Karpas-422 (cell line): ENCODE measurements at regions not wholly inside any gene's neighbourhood (a gene's known extent, or its start where the extent isn't known, plus 50 kb on each side); places are given as distances from the start of the nearest gene placed in this dataset.

Experiments used
- DNase-seq: peaks from one replicate; pipeline ENCODE4 v3.0.0-alpha.2; 2015
- H2AFZ ChIP-seq: fragments of 200-600 bp; sonication (generic); 2 replicates; pipeline ENCODE4 v1.6.1; 2014; ENCODE audit warnings: antibody characterized with exemption, low read length, mixed read lengths
- H3K27ac ChIP-seq: fragments of 200-600 bp; sonication (generic); 2 replicates; pipeline ENCODE4 v1.5.1; 2014; ENCODE audit warnings: mild to moderate bottlenecking, low read length, moderate library complexity
- H3K27me3 ChIP-seq: fragments of 200-600 bp; sonication (generic); 2 replicates; pipeline ENCODE4 v1.6.1; 2014; ENCODE audit warnings: low read length, mixed read lengths
- H3K36me3 ChIP-seq: fragments of 200-600 bp; sonication (generic); 2 replicates; pipeline ENCODE4 v1.6.1; 2014; ENCODE audit warnings: low read length, mixed read lengths; ENCODE audit not compliant: insufficient read depth
- H3K4me1 ChIP-seq: fragments of 200-600 bp; sonication (generic); 2 replicates; pipeline ENCODE4 v1.6.1; 2014; ENCODE audit warnings: mild to moderate bottlenecking, low read length, mixed read lengths
- H3K4me2 ChIP-seq: fragments of 200-600 bp; sonication (generic); 2 replicates; pipeline ENCODE4 v1.6.1; 2014; ENCODE audit warnings: low read length, low read depth, mild to moderate bottlenecking; ENCODE audit not compliant: poor library complexity, severe bottlenecking
- H3K4me3 ChIP-seq: fragments of 200-600 bp; sonication (generic); 2 replicates; pipeline ENCODE4 v1.5.1; 2014; ENCODE audit warnings: mild to moderate bottlenecking, antibody characterized with exemption, low read length, mixed read lengths
- H3K79me2 ChIP-seq: fragments of 200-600 bp; sonication (generic); 2 replicates; pipeline ENCODE4 v1.6.1; 2014; ENCODE audit warnings: mild to moderate bottlenecking, low read length, mixed read lengths
- H3K9ac ChIP-seq: fragments of 200-600 bp; sonication (generic); 2 replicates; pipeline ENCODE4 v1.6.0; 2014; ENCODE audit warnings: low read length
- H3K9me2 ChIP-seq: fragments of 200-600 bp; sonication (generic), shearing (Covaris generic); replicated peaks from 2 replicates; pipeline ENCODE4 v1.6.0; 2014; ENCODE audit warnings: mild to moderate bottlenecking, low read length, moderate library complexity; ENCODE audit not compliant: insufficient read depth
- H3K9me3 ChIP-seq: fragments of 300-700, 200-600 bp; sonication (generic); 2 replicates; pipeline ENCODE4 v1.6.1; 2014; ENCODE audit warnings: low read length, mixed read lengths
- H4K20me1 ChIP-seq: fragments of 200-600 bp; sonication (generic); 2 replicates; pipeline ENCODE4 v1.6.1; 2014; ENCODE audit warnings: mild to moderate bottlenecking, antibody characterized with exemption, low read length, low read depth; ENCODE audit not compliant: insufficient read depth

DNA sequence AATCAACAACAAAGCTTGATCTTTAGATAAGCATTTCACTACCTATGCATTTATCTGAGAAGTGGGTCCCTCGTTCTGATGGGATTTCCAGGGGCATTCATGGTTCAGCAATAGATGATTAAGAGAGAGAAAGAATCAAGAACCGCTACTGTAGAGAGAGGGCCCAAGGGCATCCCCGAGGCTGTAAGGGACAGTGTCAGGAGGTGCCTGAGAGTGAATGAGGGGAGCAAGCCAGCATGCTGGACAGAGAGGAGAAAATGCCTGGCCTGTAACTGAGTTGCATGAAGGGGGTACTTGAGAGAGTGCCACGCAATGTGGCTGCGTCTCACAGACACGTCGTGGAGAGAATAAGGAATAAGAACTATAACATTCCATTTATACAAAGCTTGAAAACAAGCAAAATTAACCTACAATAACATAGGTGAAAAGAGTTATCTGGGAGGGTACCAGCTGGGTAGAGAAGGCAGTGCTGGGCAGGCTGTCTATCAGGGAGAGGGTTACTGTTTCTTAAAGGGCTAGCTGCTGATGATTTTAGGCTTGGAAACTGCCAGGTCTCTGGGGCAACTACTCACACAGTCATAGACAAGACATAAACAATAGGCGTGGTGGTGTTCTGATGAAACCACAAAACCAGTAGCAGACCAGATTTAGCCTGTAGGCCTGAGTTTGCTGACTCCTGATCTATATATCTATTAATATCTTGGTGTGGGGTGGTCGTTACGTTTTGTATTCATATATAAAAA, 374.6 kb upstream of the CFAP20DC start:
- DNase-seq: no peak
- Histone ChIP-seq H3K79me2 (no peaks in the 10 kb centered on the region), H4K20me1 (no peaks in the 10 kb centered on the region), H3K4me3 (no peak overlapping the region), H3K36me3 (no peaks in the 10 kb centered on the region), H3K9me3 (no peaks in the 10 kb centered on the region), H3K4me2 (no peak overlapping the region), H2AFZ (no peak overlapping the region), H3K4me1 (no peaks in the 10 kb centered on the region), H3K27ac (no peak overlapping the region), H3K27me3 (no peaks in the 10 kb centered on the region), H3K9me2 (no peaks in the 10 kb centered on the region), H3K9ac (no peak overlapping the region)

DNA sequence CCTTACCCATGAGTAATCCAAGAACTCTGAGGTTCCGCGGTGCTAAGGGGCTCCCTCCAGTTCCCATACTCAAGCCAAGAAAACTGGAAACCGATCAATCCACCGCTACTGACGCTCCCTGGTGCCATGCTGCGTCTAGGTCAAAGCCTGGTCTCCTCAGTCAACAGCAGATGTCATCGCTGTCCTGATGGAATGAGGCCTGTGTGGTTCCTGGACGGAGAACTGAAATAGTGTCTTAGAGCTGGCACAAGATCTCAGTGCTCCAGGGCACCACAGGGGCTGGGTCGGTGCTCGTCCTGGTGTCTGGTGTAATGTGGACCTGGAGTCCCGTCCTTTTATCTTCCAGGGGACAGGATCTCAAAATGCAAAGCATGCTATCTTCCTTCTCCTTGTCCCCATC, 373.9 kb upstream of the CFAP20DC start:
- DNase-seq: no peak
- Histone ChIP-seq H3K27me3 (no peaks in the 10 kb centered on the region), H3K9ac (no peak overlapping the region), H3K4me3 (no peak overlapping the region), H3K4me2 (no peak overlapping the region), H3K27ac (no peak overlapping the region), H3K4me1 (no peaks in the 10 kb centered on the region), H4K20me1 (no peaks in the 10 kb centered on the region), H2AFZ (no peak overlapping the region), H3K9me3 (no peaks in the 10 kb centered on the region), H3K9me2 (no peaks in the 10 kb centered on the region), H3K36me3 (no peaks in the 10 kb centered on the region), H3K79me2 (no peaks in the 10 kb centered on the region)

DNA sequence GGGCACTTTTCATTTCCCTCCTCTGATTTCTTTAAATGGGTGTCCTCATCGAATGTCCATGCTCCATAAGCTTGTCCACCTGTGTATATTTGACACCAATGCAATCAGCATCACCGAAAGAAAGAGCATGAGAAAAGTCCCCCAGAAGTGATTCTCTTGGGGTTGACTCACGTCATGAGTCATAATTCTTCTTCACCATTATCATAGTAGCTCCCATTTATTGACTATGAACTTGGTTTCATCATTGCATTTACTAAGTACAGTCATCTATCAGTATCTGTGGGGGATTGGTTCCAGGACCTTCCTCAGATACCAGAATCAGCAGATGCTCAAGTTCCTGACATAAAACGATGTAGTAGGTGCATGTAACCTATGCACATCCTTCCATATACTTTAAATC, 372.5 kb upstream of the CFAP20DC start:
- no peak overlapping the region for H3K9ac ChIP-seq
- no peak overlapping the region for H3K27ac ChIP-seq
- H4K20me1 ChIP-seq: no peaks in the 10 kb centered on the region
- H3K4me3 ChIP-seq: no peak overlapping the region
- no peak for DNase-seq
- no peaks in the 10 kb centered on the region for H3K9me3 ChIP-seq
- no peaks in the 10 kb centered on the region for H3K4me1 ChIP-seq
- H3K27me3 ChIP-seq: no peaks in the 10 kb centered on the region
- no peak overlapping the region for H3K4me2 ChIP-seq
- no peak overlapping the region for H2AFZ ChIP-seq
- H3K9me2 ChIP-seq: no peaks in the 10 kb centered on the region
- no peaks in the 10 kb centered on the region for H3K79me2 ChIP-seq
- no peaks in the 10 kb centered on the region for H3K36me3 ChIP-seq

DNA sequence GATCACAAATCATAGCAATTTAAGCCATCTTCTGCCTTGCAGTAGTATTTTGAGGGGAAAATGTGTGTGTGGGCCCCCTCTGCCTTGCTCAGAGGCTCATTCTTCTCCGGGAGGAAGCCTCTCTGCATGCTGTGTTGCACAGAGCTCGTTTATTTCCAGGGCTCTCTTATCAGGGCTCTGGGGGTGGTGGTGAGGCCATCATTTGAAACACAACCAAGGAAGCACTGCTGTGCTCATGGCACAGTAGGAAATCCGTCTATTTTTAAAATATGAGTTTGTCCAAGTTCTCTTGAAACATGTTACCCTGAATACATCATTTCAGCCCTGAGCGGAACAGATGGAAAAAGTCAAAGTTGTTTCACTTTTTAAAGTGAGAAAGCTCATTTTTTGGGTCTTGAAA, 369.0 kb upstream of the CFAP20DC start:
- Histone ChIP-seq H3K27ac (no peak overlapping the region), H3K9me2 (no peaks in the 10 kb centered on the region), H4K20me1 (no peaks in the 10 kb centered on the region), H3K9me3 (no peaks in the 10 kb centered on the region), H3K4me3 (no peak overlapping the region), H3K36me3 (no peaks in the 10 kb centered on the region), H3K9ac (no peak overlapping the region), H3K27me3 (no peaks in the 10 kb centered on the region), H3K4me2 (no peak overlapping the region), H3K4me1 (no peaks in the 10 kb centered on the region), H3K79me2 (no peaks in the 10 kb centered on the region), H2AFZ (no peak overlapping the region)
- no peak for DNase-seq

DNA sequence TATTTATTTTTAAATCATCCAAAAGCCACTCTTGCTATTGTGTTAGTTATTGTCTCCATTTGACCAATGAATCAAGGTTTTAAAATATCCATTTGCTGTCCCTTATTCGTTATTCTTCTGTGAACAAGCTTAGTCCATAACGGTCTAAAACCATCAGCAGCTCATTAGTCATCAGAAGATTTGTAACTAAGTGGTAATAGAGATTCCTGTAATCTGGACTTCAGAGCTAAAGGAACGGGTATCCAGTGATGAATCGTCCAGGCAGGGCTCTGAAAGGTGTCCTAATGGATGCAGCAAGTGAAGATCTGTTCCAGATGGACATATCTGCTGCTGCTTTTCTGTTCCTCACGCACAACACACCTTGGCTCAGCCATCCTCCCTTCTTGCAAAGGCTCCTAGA, 362.7 kb upstream of the CFAP20DC start:
- no peaks in the 10 kb centered on the region for H3K36me3 ChIP-seq
- no peaks in the 10 kb centered on the region for H3K4me1 ChIP-seq
- no peak overlapping the region for H3K27ac ChIP-seq
- no peak overlapping the region for H3K4me2 ChIP-seq
- H4K20me1 ChIP-seq: no peaks in the 10 kb centered on the region
- H3K4me3 ChIP-seq: no peak overlapping the region
- H3K9me3 ChIP-seq: no peaks in the 10 kb centered on the region
- H3K27me3 ChIP-seq: no peaks in the 10 kb centered on the region
- no peaks in the 10 kb centered on the region for H3K79me2 ChIP-seq
- no peak for DNase-seq
- H3K9me2 ChIP-seq: no peaks in the 10 kb centered on the region
- no peak overlapping the region for H3K9ac ChIP-seq
- no peak overlapping the region for H2AFZ ChIP-seq

DNA sequence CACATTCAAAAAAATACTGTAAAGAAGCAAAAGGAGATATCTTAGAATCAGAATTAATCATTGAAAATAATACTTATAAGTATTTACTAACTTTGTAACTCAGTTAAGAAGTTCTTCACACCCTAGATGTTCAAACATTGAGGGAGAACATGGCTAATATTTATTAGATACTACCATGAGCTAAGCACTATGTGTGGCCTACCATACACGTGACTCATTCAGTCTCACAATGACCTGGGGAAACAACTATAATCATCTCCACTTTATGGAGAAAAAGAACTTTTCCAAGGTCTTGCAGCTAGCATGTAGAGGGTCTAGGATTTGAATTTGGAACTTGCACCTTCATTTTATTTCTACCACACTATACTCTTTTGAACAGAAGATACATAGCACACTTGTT, 361.9 kb upstream of the CFAP20DC start:
- Histone ChIP-seq H3K79me2 (no peaks in the 10 kb centered on the region), H3K4me1 (no peaks in the 10 kb centered on the region), H4K20me1 (no peaks in the 10 kb centered on the region), H3K4me2 (no peak overlapping the region), H3K9me2 (no peaks in the 10 kb centered on the region), H3K27me3 (no peaks in the 10 kb centered on the region), H3K4me3 (no peak overlapping the region), H2AFZ (no peak overlapping the region), H3K36me3 (no peaks in the 10 kb centered on the region), H3K9ac (no peak overlapping the region), H3K9me3 (no peaks in the 10 kb centered on the region), H3K27ac (no peak overlapping the region)
- DNase-seq: no peak

DNA sequence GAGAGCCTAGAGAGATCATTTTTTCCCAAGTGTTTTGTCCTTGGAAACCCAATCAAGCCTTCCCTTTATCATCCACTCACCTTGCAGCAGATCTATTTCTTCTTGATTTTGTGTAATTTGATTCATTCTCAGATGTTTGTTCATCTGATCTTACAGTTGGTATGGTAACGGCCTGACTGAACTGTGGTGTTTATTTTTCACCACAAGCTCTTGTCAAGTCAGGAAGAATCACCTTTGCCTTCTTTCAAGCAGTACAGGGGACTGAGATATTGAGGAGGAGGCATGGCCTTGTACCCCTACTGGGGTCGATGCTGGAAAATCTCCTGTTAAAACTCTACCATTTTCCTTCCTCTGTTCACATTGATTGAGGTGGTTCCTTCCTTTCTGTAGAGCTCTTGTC, 361.4 kb upstream of the CFAP20DC start:
- Histone ChIP-seq H3K9ac (no peak overlapping the region), H3K9me2 (no peaks in the 10 kb centered on the region), H3K27ac (no peak overlapping the region), H3K36me3 (no peaks in the 10 kb centered on the region), H3K4me2 (no peak overlapping the region), H3K27me3 (no peaks in the 10 kb centered on the region), H3K4me3 (no peak overlapping the region), H3K79me2 (no peaks in the 10 kb centered on the region), H3K4me1 (no peaks in the 10 kb centered on the region), H3K9me3 (no peaks in the 10 kb centered on the region), H2AFZ (no peak overlapping the region), H4K20me1 (no peaks in the 10 kb centered on the region)
- no peak for DNase-seq

DNA sequence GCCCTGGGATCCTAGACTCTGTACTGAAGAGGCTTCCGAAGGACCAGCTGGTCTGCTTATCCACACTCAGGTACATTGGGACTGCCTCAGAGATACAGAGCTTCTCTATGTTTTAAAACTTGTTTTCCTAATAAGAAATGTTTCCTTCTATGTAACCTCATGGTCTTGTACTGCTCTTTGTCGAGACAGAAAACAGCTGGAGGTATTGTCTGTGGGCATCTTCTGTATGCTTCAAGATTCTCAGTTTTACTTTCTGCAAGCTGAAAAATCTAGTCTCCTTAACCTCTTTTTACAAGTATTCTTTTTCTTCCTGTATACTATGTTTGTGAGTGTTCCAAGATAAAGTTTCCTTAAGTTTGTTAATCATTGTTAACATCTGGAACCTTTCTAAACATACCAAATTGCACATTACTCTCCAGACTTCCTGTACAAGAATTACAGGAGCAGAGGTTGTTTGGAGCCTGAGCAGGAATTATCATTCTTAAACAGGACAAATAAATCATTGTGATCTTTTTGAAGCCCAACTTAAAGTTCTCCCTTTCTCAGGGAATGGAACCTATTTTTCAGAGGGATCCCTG, 358.3 kb upstream of the CFAP20DC start:
- no peaks in the 10 kb centered on the region for H3K79me2 ChIP-seq
- DNase-seq: no peak

More for the DNA sequence above, 358.3 kb upstream of the CFAP20DC start:
- Histone ChIP-seq H3K9me2 (no peaks in the 10 kb centered on the region), H3K4me2 (no peak overlapping the region), H3K36me3 (no peaks in the 10 kb centered on the region), H3K27me3 (no peaks in the 10 kb centered on the region), H2AFZ (no peak overlapping the region), H3K27ac (no peak overlapping the region), H3K9ac (no peak overlapping the region), H3K4me3 (no peak overlapping the region), H3K4me1 (no peaks in the 10 kb centered on the region), H4K20me1 (no peaks in the 10 kb centered on the region), H3K9me3 (no peaks in the 10 kb centered on the region)
